22Rv1 (cell line): ENCODE measurements at regions not wholly inside any gene's neighbourhood (a gene's known extent, or its start where the extent isn't known, plus 50 kb on each side); places are given as distances from the start of the nearest gene placed in this dataset.

Experiments
- ZFX ChIP-seq: fragments of 450-650 bp; IDR thresholded peaks from 2 replicates; pipeline ENCODE4 v1.6.1; 2017; ENCODE audit warnings: antibody characterized with exemption, borderline replicate concordance
- TF ChIP-seq, protein P1 (sequence below): fragments of 450-650 bp; IDR thresholded peaks from 2 replicates; pipeline ENCODE4 v1.5.1; 2017; ENCODE audit warnings: mild to moderate bottlenecking

GRCh38 chr20:7161690-7162089 lies 394.2 kb downstream of the BMP2 start:
- TF ChIP-seq, protein P1, sequence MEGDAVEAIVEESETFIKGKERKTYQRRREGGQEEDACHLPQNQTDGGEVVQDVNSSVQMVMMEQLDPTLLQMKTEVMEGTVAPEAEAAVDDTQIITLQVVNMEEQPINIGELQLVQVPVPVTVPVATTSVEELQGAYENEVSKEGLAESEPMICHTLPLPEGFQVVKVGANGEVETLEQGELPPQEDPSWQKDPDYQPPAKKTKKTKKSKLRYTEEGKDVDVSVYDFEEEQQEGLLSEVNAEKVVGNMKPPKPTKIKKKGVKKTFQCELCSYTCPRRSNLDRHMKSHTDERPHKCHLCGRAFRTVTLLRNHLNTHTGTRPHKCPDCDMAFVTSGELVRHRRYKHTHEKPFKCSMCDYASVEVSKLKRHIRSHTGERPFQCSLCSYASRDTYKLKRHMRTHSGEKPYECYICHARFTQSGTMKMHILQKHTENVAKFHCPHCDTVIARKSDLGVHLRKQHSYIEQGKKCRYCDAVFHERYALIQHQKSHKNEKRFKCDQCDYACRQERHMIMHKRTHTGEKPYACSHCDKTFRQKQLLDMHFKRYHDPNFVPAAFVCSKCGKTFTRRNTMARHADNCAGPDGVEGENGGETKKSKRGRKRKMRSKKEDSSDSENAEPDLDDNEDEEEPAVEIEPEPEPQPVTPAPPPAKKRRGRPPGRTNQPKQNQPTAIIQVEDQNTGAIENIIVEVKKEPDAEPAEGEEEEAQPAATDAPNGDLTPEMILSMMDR = peak; percentile 61
- no peak for TF ChIP-seq ZFX
